ENCODE measurements at regions not wholly inside any gene's neighbourhood (a gene's known extent, or its start where the extent isn't known, plus 50 kb on each side); places are given as distances from the start of the nearest gene placed in this dataset.

GRCh38 chr4:158462611-158463010, 59.1 kb upstream of the RXFP1 start (continued):
- TF ChIP-seq MYNN (tag by site-specific recombination; IDR thresholded peaks at IDR 0.05; ENCODE audit: borderline replicate concordance), result no peak
